Psoas muscle (tissue), 7 donors: ENCODE measurements at regions not wholly inside any gene's neighbourhood (a gene's known extent, or its start where the extent isn't known, plus 50 kb on each side); places are given as distances from the start of the nearest gene placed in this dataset.

Experiments
- ATAC-seq, 4 donors: fragments of 200-7000 bp; cut with Tn5 transposase; one replicate each; pipeline ENCODE4 v1.9.1; 2020; ENCODE audit warnings: moderate library complexity in 3 of 4, mild to moderate bottlenecking in 2 of 4
- DNase-seq, 2 donors: peaks; one replicate each; pipeline ENCODE4 v3.0.0-alpha.2; 2020
- H3K27ac ChIP-seq: fragments of 200-600 bp; one replicate; pipeline ENCODE4 v1.8.0; 2022
- H3K27me3 ChIP-seq, 3 donors: fragments of 200-600 bp in 1 of 3; one replicate each; pipeline versions ENCODE4 v1.6.1 to v1.8.0; 2013 to 2022; ENCODE audit warnings: low read length in 2 of 3, mild to moderate bottlenecking in 2 of 3, moderate library complexity in 1 of 3; ENCODE audit not compliant: insufficient read depth in 3 of 3
- H3K36me3 ChIP-seq, 2 donors: fragments of 200-600 bp in 1 of 2; one replicate each; pipeline versions ENCODE4 v1.6.1 to v1.8.0; 2013 to 2022; ENCODE audit warnings: low read depth in 1 of 2, mild to moderate bottlenecking in 1 of 2, moderate library complexity in 1 of 2; ENCODE audit not compliant: insufficient read depth in 1 of 2
- H3K4me1 ChIP-seq: fragments of 200-600 bp; one replicate; pipeline ENCODE4 v1.8.0; 2022
- H3K4me3 ChIP-seq: fragments of 200-600 bp; one replicate; pipeline ENCODE4 v1.8.0; 2022; ENCODE audit warnings: mild to moderate bottlenecking
- H3K9me3 ChIP-seq: fragments of 200-600 bp; one replicate; pipeline ENCODE4 v1.8.0; 2022
- CTCF ChIP-seq: fragments of 200-600 bp; IDR thresholded peaks from one replicate; pipeline ENCODE4 v1.8.0; 2022; ENCODE audit warnings: antibody characterized with exemption
- WGBS, 3 donors: extraction: QIAGEN DNeasy Blood & Tissue Kit; methylation state at CpG; one replicate each; pipeline versions ENCODE4 v1.1.6 to v1.1.7; 2013; 5-methylcytosine and 5-hydroxymethylcytosine counted together
- intact Hi-C, 2 donors: fragments of 100-400 bp; cut with DNase I; formaldehyde crosslinking; loops; one replicate each; pipeline versions ENCODE4 v1.11.0 to v1.14.2; 2022
- donor health status: healthy with polysubstance abuse.
- donor health status: DM: no; HTN: no; CAD: no; lungs with moderate emphysema.
- donor health status: Bipolar disorder and iron deficiency.
- donor health status: healthy.
- donor health status: DM: yes; HTN: yes; CAD: no.
- donor health status: DM: no; HTN: no; CAD: no.
- donor health status: DM: yes; HTN: yes; CAD: no.

- WGBS, 3 donors = 84 to 91% (median 89%) methylated on average over 2 of the region's 2 CpGs
- H3K4me1 ChIP-seq = no peaks in the 10 kb centered on the region
- intact Hi-C loops = loop anchor here in 1 of 2 donors (10.0 kb wide), 2 partner anchors 1070 to 1100 kb away; no protein-coding TSS in a partner anchor
- H3K9me3 ChIP-seq = no peaks in the 10 kb centered on the region
- no peak overlapping the region for H3K27ac ChIP-seq
- peaks cover 0 to 3% (median 0%) of the 10 kb centered on the region in 3 donors for H3K27me3 ChIP-seq
- TF ChIP-seq CTCF = no peak
- DNase-seq (no peak), ATAC-seq (no peak)
- no peak overlapping the region for H3K4me3 ChIP-seq
- H3K36me3 ChIP-seq = no peaks in the 10 kb centered on the region
Observed at GRCh38 chr2:12935222-12935621, 218.5 kb downstream of the TRIB2 start.

DNA sequence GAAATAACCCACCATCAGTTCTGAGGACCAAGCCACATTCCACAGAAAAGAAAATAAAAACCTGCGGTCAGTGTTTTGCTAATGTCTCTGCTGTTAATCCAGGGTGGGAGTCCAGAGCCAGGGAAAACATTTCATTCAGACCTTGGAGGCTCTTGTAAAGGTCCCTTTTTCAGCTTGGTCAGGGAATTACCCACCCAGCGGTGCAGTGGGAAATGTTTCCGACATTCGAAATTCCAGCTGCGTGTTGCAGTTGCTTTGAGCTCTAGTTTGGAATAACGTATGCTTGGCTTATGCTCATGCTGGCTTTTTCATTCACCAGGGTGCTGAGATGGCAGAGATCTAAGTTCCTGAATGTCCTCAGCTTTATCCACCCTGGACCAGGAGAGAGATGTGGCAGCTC, 219.1 kb downstream of the TRIB2 start:
- Histone ChIP-seq H3K27me3 (peaks cover 0 to 3% (median 0%) of the 10 kb centered on the region in 3 donors), H3K27ac (no peak overlapping the region), H3K4me1 (no peaks in the 10 kb centered on the region), H3K4me3 (no peak overlapping the region), H3K9me3 (no peaks in the 10 kb centered on the region), H3K36me3 (no peaks in the 10 kb centered on the region)
- WGBS, 3 donors = 66 to 78% (median 75%) methylated on average over 6 of the region's 6 CpGs
- DNase-seq (no peak), ATAC-seq (no peak)
- intact Hi-C loops = loop anchor here in 1 of 2 donors (10.0 kb wide), 2 partner anchors 1071 to 1101 kb away; no protein-coding TSS in a partner anchor
- TF ChIP-seq CTCF = no peak

DNA sequence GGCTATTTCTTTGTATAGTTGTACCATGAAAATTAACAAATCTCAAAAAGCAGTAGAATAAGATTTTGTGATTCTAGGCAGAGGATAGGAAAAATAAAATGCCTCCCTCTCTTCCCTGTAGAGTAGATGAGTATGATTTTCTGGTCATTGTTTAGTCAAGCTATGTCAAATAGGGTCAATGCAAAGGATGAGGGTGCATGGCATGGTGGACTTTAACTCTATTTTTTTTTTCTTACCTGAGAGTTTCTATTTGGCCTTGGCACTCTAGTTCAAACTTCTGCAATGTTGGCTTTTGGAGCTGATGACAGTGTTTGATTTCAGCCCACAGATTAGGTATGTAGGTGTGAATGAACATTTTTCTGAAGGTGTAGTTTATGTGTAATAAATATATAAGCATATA, 224.5 kb downstream of the TRIB2 start:
- ATAC-seq = no peak
- no peak for DNase-seq
- Histone ChIP-seq H3K36me3 (no peaks in the 10 kb centered on the region), H3K27me3 (no peaks in the 10 kb centered on the region), H3K4me3 (no peak overlapping the region), H3K4me1 (no peaks in the 10 kb centered on the region), H3K9me3 (no peaks in the 10 kb centered on the region), H3K27ac (no peak overlapping the region)
- intact Hi-C loops = no loop called here
- no peak for TF ChIP-seq CTCF

DNA sequence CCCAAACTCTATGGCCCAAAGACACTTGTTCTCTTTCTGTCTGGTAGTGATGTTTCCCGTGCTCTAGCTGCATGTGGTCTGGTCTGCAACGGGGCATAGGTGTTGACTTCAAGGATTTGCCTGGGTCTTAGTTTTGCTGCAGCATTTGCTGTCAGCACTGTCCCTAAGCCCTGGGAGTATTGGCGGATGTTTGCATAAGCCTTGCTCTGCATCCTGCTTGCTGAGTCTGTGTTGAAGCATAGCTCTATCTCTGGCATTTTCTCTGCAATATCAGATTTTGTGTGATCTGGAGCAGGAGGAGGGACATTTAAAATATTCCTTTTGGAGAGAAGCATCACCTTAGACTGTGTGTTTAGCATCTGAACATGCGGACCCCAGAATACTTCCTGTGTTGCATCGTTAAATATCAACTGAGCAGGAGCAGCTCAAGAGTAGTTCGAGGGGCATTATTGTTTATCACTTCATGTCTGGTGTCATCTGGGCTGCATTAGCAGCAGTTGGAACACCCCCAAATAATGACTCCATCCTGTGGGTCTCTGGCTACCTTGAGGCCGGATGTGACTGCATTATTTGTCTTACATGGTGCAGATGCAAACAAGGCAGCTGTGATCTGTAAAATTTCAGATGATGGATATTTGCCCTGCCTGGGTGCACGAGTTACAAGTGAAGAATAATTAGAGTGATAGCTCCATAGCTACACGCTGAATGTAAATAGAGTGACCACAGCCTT, 231.7 kb downstream of the TRIB2 start:
- no peak for TF ChIP-seq CTCF
- no peaks in the 10 kb centered on the region for H3K4me1 ChIP-seq
- no peak overlapping the region for H3K27ac ChIP-seq
- no peaks in the 10 kb centered on the region for H3K9me3 ChIP-seq
- DNase-seq = no peak
- no peak overlapping the region for H3K4me3 ChIP-seq
- H3K27me3 ChIP-seq = peaks cover 0 to 5% (median 0%) of the 10 kb centered on the region in 3 donors
- no peak for ATAC-seq
- no peaks in the 10 kb centered on the region for H3K36me3 ChIP-seq
- intact Hi-C loops = no loop called here
- 57 to 58% (median 58%) methylated on average over 9 of the region's 9 CpGs for WGBS, 3 donors

DNA sequence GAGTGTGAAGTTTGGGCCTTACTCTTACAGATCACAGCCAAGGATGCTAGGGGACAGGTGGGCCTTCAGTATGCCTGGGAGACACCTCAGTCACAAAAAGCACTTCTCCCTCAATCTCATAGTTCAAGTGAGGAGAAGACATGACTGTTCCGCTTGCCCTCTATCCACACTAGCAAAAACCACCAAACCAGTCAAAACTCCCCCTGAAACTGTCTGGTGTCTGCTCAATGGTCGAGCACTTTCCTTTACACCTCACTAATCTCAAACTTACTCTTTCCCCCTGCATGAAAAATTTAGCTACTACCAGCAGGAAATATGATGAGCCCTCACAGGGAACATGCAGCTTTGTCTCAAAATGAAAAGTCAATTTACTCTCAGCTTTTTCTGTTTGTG, 232.2 kb downstream of the TRIB2 start:
- Histone ChIP-seq H3K27ac (no peak overlapping the region), H3K4me1 (no peaks in the 10 kb centered on the region), H3K27me3 (peaks cover 0 to 5% (median 0%) of the 10 kb centered on the region in 3 donors), H3K36me3 (no peaks in the 10 kb centered on the region), H3K4me3 (no peak overlapping the region), H3K9me3 (no peaks in the 10 kb centered on the region)
- intact Hi-C loops = no loop called here
- no peak for TF ChIP-seq CTCF
- DNase-seq (no peak), ATAC-seq (no peak)
- WGBS, 3 donors = 83 to 98% (median 92%) methylated on average over 2 of the region's 2 CpGs
